ENCODE measurements at regions not wholly inside any gene's neighbourhood (a gene's known extent, or its start where the extent isn't known, plus 50 kb on each side); places are given as distances from the start of the nearest gene placed in this dataset.
"Not testable (repeated sequence)": the region's sequence is repeated elsewhere in the genome, so short reads cannot be mapped to it uniquely, and the experiment has no call there.

DNA sequence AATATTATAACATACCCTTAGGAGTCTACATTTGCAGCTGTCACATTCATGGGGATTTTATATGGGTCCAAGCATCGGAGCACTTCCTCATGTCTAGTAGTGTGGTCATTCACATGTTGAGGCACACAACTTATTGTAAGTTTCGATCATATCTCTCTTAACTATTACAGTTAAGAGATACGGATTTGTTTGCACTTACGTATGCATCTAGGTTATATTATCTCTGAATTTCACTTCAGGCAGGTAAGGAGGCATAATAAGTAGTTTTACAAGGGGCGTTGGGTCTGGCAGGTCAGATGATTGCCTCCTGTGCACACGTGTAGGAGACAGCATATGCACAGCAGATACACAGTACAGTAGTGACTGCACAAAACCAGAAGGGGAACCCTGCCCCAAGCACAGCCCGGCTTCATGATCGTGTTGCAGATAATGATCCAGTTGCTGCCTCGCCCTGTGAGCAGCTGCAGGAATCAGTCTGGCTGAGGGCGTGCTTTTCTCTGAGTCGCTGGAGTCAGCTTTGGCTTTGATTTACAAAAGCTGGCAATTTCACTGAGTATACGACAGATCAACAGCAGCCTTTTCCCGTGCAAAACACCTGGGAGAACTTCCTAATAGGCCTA, 302.9 kb upstream of the GATB start:
- DNase-seq (ENCODE audit: low spot score) = no peak

DNA sequence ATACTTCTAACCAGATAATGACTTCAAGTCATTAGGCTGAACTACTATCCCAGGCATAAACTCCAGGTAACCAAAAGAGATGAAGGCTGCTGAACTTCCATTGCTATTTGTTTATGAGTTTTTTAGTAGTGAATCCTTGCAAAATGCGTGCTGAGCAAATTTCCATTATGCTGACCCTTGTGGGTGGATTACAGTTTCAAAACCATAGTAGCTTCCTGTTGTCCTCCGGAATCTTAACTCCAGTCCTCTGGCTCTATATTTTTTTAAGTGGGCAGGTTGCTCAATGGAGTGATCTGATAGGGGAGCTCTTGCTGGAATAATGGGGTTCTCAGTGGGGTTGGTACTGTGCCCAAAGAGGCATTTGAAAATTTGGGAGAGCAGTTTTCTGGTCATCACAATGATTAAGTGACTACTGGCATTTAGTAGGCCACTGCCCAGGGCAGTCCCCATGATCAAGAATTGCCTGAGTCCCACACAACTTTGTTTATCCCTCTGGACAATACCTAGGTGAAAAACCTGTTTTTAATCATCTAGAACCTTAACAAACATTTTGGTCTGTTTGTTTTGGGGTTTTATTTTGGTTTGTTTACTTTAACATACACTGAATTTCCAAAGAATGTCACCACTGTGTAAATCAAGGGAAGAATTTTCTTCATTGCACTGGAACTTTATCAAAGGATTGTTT, 302.3 kb upstream of the GATB start:
- no peak for DNase-seq (ENCODE audit: low spot score)

DNA sequence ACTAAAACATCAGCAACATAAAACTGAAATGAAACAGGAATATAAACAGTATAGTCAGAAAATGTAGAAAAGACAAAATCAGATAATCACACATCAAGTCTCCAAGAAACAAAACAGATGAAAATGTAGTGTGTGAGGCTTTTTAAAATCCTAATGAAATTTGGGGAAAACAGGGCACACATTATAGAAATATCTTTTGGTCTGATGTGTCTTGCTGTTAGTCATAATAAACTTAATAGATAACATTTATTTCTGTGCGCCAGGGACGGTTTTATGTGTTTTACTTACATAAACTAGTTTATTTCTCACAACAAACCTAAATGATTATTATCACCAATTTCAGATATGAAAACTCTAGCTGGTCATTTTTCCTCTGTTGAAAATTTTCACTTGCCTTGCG, 293.9 kb upstream of the GATB start:
- no peak for DNase-seq (ENCODE audit: low spot score)

- no peak for DNase-seq (ENCODE audit: low spot score)
Measured at GRCh38 chr4:152052451-152053057, 291.7 kb upstream of the GATB start.

- not testable (repeated sequence) for DNase-seq (ENCODE audit: low spot score)
Measured at GRCh38 chr4:152051332-152051731, 290.5 kb upstream of the GATB start.

DNA sequence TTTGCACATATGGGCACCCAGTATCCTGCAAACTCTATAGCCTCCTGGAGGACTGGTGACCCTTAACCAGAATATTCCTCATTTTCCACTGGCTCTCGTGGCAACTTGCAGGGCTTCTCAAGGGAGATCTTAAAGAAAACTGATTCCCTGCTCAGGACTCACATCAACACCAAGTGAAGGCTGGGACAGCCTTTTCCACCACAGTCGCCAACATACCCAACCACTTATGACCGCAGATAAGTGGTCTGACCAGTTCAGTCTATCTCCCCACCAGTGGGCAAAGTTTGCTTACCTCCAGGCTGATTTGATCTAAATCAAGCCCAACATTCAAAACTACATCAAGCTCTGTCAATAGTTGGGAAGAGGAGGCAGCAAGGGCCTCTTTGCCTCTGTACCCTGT, 289.3 kb upstream of the GATB start:
- DNase-seq (ENCODE audit: low spot score) = no peak

- DNase-seq (ENCODE audit: low spot score) = no peak
Measured at GRCh38 chr4:152047451-152047850, 286.6 kb upstream of the GATB start.

DNA sequence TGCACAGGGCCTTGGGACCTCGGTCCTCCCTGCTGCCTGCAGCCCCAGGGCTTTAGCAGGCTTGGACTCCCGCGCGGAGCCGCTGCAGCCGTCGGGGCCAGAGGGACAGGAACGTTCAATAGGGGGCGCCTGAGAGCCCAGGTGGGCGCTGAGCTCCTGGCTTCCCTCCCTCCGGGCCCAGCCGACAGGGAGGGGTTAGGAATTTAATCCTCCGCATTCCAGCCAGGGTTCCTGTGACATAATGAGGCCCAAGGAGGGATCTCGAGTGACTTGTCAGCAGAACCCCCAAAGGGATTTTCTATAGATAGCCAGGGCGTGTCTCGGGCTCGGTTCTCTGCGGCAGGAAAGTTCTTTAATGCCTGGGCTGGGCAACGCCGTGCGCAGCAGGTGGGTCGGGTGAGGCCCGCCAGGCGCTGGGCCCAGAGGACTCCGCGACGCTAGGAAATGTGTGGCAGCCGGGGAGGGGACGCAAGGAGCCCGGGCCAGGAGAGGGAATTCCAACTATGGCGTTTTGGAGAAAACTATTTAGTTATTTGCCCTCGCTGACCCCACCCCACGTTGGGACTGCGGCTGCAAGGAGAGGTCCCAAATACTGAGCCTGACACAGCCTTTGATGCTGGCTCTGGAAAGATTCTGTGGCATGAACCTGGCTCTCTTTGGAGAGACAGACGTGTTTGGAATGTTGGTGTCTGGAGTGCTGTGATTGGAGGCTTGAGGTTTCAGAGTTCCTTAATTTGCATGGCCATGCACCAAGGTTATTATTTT, 285.2 kb upstream of the GATB start:
- DNase-seq (ENCODE audit: low spot score) = no peak

DNA sequence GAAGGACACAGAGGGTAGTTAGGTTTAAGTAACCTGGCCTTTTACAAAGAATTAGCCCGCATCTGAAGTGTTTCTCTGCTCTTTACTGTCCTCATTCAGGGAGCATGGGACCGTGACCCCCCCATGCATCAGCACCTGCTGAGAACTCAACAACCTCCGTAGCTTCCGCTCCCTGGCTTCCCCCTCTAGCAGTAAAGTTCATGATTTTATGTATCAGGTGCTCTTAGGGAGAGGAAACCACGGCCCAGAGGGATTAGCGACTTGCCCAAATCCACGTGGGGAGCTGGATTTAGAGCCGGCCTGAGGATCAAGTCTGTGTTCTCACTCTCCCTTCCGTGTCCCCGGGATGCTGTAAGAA, 284.6 kb upstream of the GATB start:
- no peak for DNase-seq (ENCODE audit: low spot score)

GRCh38 chr4:152044331-152045036, 283.7 kb upstream of the GATB start:
- no peak for DNase-seq (ENCODE audit: low spot score)

DNA sequence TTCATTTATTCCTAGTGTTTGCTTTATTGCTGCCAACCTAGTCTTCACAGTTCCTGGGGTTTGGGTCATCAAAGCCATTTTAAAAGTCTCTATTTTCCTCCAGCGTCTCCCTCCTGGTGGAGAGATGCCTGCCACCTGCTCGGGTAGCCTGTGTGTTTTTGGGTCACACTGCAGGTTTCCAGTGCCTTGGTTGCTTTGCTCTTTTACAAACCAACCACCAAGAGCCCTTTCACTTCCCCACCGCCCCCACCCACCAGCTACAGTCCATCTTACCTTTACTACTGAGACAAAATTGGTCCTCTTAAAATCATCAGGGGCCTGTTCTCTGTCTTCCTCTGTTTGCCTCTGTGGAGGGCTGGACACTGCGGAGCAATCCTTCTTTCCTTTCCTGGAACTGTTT, 280.5 kb upstream of the GATB start:
- no peak for DNase-seq (ENCODE audit: low spot score)

DNA sequence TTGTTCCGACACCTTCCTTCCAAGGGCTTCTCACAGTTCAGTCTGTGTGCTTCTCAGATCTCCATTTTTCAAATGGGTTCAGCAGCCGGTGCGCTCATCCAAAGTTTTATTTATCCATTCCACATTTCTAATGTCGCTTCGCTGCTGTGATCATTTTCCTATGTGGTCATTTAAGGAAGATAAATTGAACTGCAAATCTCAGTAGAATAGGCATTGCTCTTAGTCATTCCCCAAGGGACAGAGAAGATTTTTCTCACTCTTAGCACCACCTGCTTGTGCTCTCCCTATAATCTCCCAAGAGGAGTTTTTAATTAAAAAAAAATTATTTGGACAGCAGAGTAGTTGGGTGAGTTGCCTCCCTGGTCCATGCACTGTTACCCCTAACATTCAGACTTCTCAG, 278.9 kb upstream of the GATB start:
- DNase-seq (ENCODE audit: low spot score) = no peak

DNA sequence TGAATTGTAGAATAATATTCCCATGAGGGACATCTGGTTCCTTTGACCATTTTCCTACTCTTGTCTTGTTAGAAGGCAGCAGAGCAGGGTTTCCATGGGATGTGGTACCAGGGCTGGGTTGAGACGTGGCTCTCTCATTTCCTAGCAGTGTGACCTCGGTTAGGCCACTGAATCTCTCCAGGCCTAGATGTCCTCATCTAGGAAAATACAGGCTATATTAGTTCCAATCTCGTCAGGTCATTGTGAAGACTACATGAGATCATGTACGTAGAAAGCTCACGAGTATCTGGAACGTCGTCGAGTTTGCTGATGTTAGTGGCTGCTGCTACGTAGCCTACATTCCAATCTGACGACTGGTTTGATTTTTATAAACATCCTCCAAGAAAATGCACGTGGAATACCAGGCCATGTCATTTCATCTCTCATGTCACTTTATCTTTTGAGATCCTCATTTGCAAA, 278.2 kb upstream of the GATB start:
- no peak for DNase-seq (ENCODE audit: low spot score)

DNA sequence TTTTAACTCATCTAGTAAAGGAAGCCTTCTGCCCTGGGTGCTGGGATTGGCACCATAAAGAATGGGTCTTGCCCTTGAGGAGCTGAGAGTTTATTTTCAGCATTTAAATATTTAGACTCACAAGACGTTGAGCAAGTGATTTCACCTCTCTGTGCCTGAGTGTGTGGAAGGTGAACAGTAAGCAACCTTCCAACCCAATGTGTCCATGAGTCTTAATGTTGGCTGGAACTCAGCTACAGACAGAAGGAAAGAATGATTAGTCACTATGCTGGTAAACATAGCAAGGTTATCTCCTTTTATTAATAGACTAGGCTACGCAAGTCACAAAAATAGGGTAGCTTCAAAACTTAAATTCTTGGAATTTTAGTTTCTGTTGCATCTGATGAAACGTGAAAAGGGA, 277.4 kb upstream of the GATB start:
- DNase-seq (ENCODE audit: low spot score) = no peak

DNA sequence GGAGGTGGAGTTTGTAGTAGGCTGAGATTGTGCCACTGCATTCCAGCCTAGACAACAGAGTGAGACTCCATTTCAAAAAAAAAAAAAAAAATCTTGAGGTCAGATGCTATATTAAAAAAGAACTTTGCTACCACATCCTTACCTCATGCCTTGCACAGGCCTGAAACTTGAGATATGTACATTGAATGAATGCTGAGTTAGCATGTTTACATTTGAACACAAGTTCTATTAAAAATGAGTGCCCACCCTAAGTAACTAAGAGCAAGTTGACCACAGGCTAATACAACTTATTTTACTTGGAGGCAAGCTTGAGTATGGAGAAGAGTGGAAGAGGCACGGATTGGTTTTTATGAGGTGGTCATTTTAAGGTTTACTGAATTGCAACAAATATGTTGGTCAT, 276.6 kb upstream of the GATB start:
- DNase-seq (ENCODE audit: low spot score) = no peak

GRCh38 chr4:152033621-152034020, 272.8 kb upstream of the GATB start:
- no peak for DNase-seq (ENCODE audit: low spot score)

- no peak for DNase-seq (ENCODE audit: low spot score)
Measured at GRCh38 chr4:152032722-152033131, 271.9 kb upstream of the GATB start.

DNA sequence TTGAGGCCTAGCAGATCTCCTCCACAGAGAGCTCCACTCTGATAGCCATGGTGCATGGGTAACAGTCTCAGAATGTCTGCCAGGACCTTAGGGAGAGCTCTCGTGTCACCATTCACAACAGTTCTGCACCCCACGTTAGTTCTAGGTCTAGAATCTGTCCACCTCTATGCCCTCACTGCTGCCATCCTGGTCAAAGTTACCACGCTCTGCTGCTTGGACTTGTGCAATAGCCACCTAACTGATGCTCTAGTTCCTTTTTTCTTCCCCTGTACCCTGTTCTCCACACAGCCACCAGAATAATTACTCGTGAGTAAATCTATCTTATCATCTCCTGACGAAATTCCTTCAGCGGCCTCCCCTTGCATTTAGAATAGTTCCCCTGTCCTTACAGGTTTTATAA, 268.8 kb upstream of the GATB start:
- no peak for DNase-seq (ENCODE audit: low spot score)

GRCh38 chr4:152028131-152028530, 267.3 kb upstream of the GATB start:
- DNase-seq (ENCODE audit: low spot score) = no peak

DNA sequence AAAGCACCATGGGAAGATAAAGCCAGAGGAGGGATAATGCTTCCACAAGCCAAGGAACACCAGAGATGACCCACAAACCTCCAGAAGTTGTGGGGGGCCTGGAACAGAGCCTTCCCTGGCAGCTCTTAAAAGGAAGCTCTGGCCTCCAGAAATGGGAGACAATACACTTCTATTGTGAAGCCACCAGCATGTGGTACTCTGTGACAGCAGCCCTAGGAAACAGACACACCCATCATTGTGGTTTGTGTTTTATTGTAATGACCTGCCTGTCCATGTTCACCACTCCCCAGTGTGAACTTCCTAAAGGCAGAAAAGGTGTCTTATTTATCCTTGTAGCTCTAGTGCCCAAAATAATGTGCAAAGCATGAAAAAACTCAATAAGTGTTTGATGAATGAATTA, 264.1 kb upstream of the GATB start:
- DNase-seq (ENCODE audit: low spot score) = no peak

DNA sequence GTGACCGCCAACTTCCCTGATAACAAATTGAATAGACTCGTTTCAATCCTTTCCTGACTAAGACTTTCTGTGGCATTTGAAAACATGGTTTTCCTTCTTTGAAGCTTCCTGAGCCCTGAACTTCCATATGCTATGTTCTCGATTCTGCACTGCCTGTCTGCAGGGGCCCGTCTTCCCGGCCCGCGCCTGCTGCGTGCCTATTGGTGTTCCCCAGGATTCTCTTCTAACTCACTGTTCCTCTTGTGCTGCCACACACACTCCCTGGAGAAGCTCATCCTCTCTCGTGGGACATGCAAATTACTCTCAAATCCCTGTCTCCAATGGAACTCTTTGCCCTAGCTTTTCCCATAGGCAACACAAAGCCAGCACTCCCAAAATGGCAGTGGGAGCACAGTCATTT, 262.9 kb upstream of the GATB start:
- DNase-seq (ENCODE audit: low spot score) = no peak

GRCh38 chr4:152022543-152022942, 261.7 kb upstream of the GATB start:
- DNase-seq (ENCODE audit: low spot score) = no peak
